ACC112 (cell line): ENCODE measurements at regions not wholly inside any gene's neighbourhood (a gene's known extent, or its start where the extent isn't known, plus 50 kb on each side); places are given as distances from the start of the nearest gene placed in this dataset.
A peak's percentile ranks its signal among the peaks of the same experiment; 100 is the strongest.

Source experiments
- H2AFZ ChIP-seq: fragments of 200-600 bp; sonication (generic); one replicate; pipeline ENCODE4 v1.6.0; 2017; ENCODE audit warnings: antibody characterized with exemption, low read length; ENCODE audit not compliant: unreplicated experiment
- H3K27ac ChIP-seq: fragments of 200-600 bp; sonication (generic); 2 replicates; pipeline ENCODE4 v1.5.1; 2014; ENCODE audit warnings: low read depth, mild to moderate bottlenecking, antibody characterized with exemption, low read length, moderate library complexity
- H3K27me3 ChIP-seq: fragments of 200-600 bp; sonication (generic); 2 replicates; pipeline ENCODE4 v1.6.1; 2014; ENCODE audit warnings: mild to moderate bottlenecking, antibody characterized with exemption, low read length, moderate library complexity, mixed read lengths; ENCODE audit not compliant: insufficient read depth
- H3K36me3 ChIP-seq: fragments of 200-600 bp; sonication (generic); 2 replicates; pipeline ENCODE4 v1.6.1; 2016; ENCODE audit warnings: mild to moderate bottlenecking, antibody characterized with exemption, low read length, moderate library complexity, mixed read lengths; ENCODE audit not compliant: insufficient read depth
- H3K4me1 ChIP-seq: fragments of 200-600 bp; sonication (generic); one replicate; pipeline ENCODE4 v1.6.1; 2016; ENCODE audit warnings: low read length, mixed read lengths; ENCODE audit not compliant: insufficient read depth, unreplicated experiment, control insufficient read depth
- H3K4me3 ChIP-seq: fragments of 200-600 bp; sonication (generic); 2 replicates; pipeline ENCODE4 v1.5.1; 2014; ENCODE audit warnings: mild to moderate bottlenecking, low read depth, low read length
- H3K79me2 ChIP-seq: fragments of 200-600 bp; sonication (generic); one replicate; pipeline ENCODE4 v1.6.0; 2016; ENCODE audit warnings: low read length; ENCODE audit not compliant: control insufficient read depth, unreplicated experiment, insufficient read depth

DNA sequence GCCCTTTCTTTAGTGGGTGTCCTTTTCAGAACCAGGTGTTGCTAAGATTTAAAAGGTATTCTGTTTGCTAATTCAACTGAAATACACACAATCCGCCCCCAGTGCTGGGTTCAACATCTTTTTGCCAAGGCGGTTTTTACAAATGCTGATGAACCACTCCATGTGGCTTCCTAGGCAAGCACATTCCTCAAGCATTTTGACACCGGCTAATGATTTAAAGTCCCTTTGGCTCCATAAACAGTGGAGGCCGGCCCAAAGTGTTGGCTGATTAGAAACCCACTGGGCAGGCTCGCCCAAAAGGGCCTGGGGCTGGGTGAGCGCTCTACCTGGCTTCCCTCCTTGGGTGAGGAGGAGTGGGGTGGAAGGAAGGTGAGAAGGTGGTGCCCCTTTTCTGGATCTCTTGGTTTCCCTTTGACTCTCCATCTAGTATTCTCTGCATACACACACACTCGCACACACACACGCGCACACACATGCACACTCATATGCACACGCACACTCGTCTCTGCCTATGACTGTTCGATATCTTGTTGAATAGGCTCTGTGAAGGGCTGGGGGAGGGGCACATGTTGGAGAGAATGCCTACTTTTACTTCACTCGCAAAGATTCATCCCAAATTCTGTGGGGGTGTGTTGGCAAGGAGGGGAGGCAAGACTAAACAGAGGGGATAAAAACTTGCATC, 66.7 kb upstream of the ARMC2 start:
- peaks cover 27% of the 10 kb centered on the region for H3K4me1 ChIP-seq
- H2AFZ ChIP-seq: peak overlapping the region; percentile 58
- H3K27me3 ChIP-seq: no peaks in the 10 kb centered on the region
- H3K36me3 ChIP-seq: no peaks in the 10 kb centered on the region
- H3K4me3 ChIP-seq: peak overlapping the region; percentile 74
- H3K27ac ChIP-seq: no peak overlapping the region
- H3K79me2 ChIP-seq: no peaks in the 10 kb centered on the region

- Histone ChIP-seq H3K4me3 (peak overlapping the region; percentile 74), H3K27ac (peak overlapping the region; percentile 59), H2AFZ (peak overlapping the region; percentile 71), H3K79me2 (no peaks in the 10 kb centered on the region), H3K36me3 (no peaks in the 10 kb centered on the region), H3K4me1 (peaks cover 27% of the 10 kb centered on the region), H3K27me3 (no peaks in the 10 kb centered on the region)
Measured at GRCh38 chr6:108782179-108783041, 65.8 kb upstream of the ARMC2 start.

DNA sequence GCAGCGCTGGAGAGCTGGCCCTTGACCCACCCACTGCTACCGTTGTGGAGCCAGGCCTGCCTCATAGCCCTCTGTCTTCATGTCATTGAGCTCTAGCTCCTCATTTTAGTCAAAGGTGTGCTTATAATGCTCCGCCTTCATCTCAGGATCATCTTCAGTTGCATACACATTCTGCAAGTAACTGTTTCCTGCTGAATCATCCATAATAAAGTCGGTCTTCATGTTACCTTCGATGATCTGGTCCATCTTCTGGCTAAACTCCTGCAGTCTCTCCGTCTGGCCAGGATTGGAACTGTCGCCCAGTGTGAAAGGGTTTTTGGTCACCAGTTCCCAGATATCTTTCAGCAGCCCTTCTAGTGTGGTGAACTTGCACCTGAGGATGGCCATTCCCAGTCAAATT, 62.6 kb upstream of the ARMC2 start:
- Histone ChIP-seq H3K27me3 (no peaks in the 10 kb centered on the region), H2AFZ (no peak overlapping the region), H3K36me3 (no peaks in the 10 kb centered on the region), H3K79me2 (no peaks in the 10 kb centered on the region), H3K4me1 (peaks cover 21% of the 10 kb centered on the region), H3K4me3 (no peak overlapping the region), H3K27ac (no peak overlapping the region)

- Histone ChIP-seq H3K27ac (no peak overlapping the region), H3K36me3 (no peaks in the 10 kb centered on the region), H3K79me2 (no peaks in the 10 kb centered on the region), H3K4me1 (peaks cover 4% of the 10 kb centered on the region), H3K4me3 (no peak overlapping the region), H2AFZ (no peak overlapping the region), H3K27me3 (no peaks in the 10 kb centered on the region)
Measured at GRCh38 chr6:108788416-108788815, 59.8 kb upstream of the ARMC2 start.

- H3K27ac ChIP-seq: no peak overlapping the region
- no peaks in the 10 kb centered on the region for H3K79me2 ChIP-seq
- H3K27me3 ChIP-seq: no peaks in the 10 kb centered on the region
- H3K4me3 ChIP-seq: no peak overlapping the region
- H2AFZ ChIP-seq: no peak overlapping the region
- H3K4me1 ChIP-seq: no peaks in the 10 kb centered on the region
- no peaks in the 10 kb centered on the region for H3K36me3 ChIP-seq
Measured at GRCh38 chr6:108789475-108789874, 58.7 kb upstream of the ARMC2 start.

GRCh38 chr6:108791700-108792099, 56.5 kb upstream of the ARMC2 start:
- no peaks in the 10 kb centered on the region for H3K36me3 ChIP-seq
- no peaks in the 10 kb centered on the region for H3K27me3 ChIP-seq
- no peaks in the 10 kb centered on the region for H3K79me2 ChIP-seq
- H3K4me1 ChIP-seq: no peaks in the 10 kb centered on the region
- H2AFZ ChIP-seq: no peak overlapping the region
- H3K27ac ChIP-seq: no peak overlapping the region
- H3K4me3 ChIP-seq: no peak overlapping the region

- H3K36me3 ChIP-seq: no peaks in the 10 kb centered on the region
Measured at GRCh38 chr6:108793516-108794251, 54.5 kb upstream of the ARMC2 start.

GRCh38 chr6:108795122-108795521, 53.1 kb upstream of the ARMC2 start:
- H3K4me1 ChIP-seq: no peaks in the 10 kb centered on the region
- H3K36me3 ChIP-seq: no peaks in the 10 kb centered on the region
- H3K4me3 ChIP-seq: no peak overlapping the region
- no peaks in the 10 kb centered on the region for H3K79me2 ChIP-seq
- no peaks in the 10 kb centered on the region for H3K27me3 ChIP-seq
- H3K27ac ChIP-seq: no peak overlapping the region
- H2AFZ ChIP-seq: no peak overlapping the region

More at GRCh38 chr6:108793516-108794251, 54.5 kb upstream of the ARMC2 start:
- no peak overlapping the region for H2AFZ ChIP-seq
- H3K27me3 ChIP-seq: no peaks in the 10 kb centered on the region
- no peaks in the 10 kb centered on the region for H3K79me2 ChIP-seq
- H3K27ac ChIP-seq: no peak overlapping the region
- no peaks in the 10 kb centered on the region for H3K4me1 ChIP-seq
- no peak overlapping the region for H3K4me3 ChIP-seq

DNA sequence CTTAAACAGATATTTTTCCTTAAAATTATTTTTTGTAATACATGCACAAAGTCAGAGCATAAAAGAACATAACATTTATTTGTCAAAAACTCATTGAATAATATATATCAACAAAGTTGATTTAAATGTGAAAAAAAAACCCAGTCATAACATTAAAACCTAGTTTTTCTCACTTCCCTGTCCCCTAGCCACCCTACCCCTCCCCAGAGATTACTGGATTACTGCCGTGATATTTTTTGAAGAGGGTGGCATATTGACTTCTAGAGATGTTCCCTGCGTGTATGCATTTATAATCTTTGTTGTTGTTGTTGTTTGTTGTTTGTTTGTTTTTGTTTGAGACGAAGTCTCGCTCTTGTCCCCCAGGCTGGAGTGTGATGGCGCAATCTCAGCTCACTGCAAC, 52.4 kb upstream of the ARMC2 start:
- Histone ChIP-seq H3K4me3 (no peak overlapping the region), H3K36me3 (no peaks in the 10 kb centered on the region), H3K79me2 (no peaks in the 10 kb centered on the region), H3K27me3 (no peaks in the 10 kb centered on the region), H2AFZ (no peak overlapping the region), H3K27ac (no peak overlapping the region), H3K4me1 (peaks cover 4% of the 10 kb centered on the region)

GRCh38 chr6:108796875-108797274, 51.3 kb upstream of the ARMC2 start:
- no peak overlapping the region for H3K4me3 ChIP-seq
- no peaks in the 10 kb centered on the region for H3K36me3 ChIP-seq
- H3K79me2 ChIP-seq: no peaks in the 10 kb centered on the region
- peaks cover 4% of the 10 kb centered on the region for H3K4me1 ChIP-seq
- no peaks in the 10 kb centered on the region for H3K27me3 ChIP-seq
- H3K27ac ChIP-seq: no peak overlapping the region
- H2AFZ ChIP-seq: no peak overlapping the region
